ENCODE measurements at regions not wholly inside any gene's neighbourhood (a gene's known extent, or its start where the extent isn't known, plus 50 kb on each side); places are given as distances from the start of the nearest gene placed in this dataset.

DNA sequence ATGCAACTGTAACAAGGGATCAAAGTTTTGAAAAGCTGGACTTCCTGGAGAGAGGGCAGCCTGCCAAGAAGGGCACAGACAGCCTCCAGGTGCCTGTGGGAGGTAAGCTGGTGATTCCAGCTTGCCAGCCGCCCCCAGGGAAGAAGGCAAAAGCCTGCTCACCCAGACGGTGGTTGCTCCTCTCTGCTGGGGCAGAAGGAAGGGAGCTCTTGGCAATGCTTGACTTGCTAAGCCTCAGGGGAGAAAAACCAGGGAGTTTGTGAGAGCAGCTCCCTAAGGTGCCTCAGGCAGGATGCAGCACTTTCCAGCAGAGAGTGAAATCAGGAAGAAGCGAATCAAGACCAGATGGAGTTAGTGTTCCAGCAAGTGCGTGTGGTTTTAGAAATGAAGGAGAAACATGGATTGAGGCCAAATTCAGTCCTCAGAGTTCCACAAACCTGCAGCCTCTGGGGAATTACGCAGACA is 553.6 kb downstream of the BUD13 start:
- peaks cover 10% of the 10 kb centered on the region for H3K4me1 Mint-ChIP-seq
- Histone ChIP-seq H3K4me1 (ENCODE audit: control insufficient read depth, insufficient read depth, low read length) (no peaks in the 10 kb centered on the region), H3K4me3 (ENCODE audit: low read length) (no peak overlapping the region), H3K9ac (ENCODE audit: extremely low read depth, low read length, poor library complexity, severe bottlenecking) (no peak overlapping the region), H3K27me3 (ENCODE audit: control insufficient read depth, insufficient read depth, low read length, poor library complexity, severe bottlenecking) (no peaks in the 10 kb centered on the region), H3K27ac (ENCODE audit: low read depth, low read length) (no peak overlapping the region), H3K9me3 (ENCODE audit: control insufficient read depth, low read length) (no peaks in the 10 kb centered on the region), H3K36me3 (ENCODE audit: control insufficient read depth, insufficient read depth, low read length) (no peaks in the 10 kb centered on the region)
- H3K9me3 Mint-ChIP-seq, result peaks cover 11% of the 10 kb centered on the region
- 82 to 87% methylated on average over 3 to 5 of the region's 5 CpGs for WGBS, 2 experiments (ENCODE audit: insufficient coverage in 1 of 2, insufficient read length in 1 of 2)
- H3K36me3 Mint-ChIP-seq (ENCODE audit: low read depth), result no peaks in the 10 kb centered on the region
- no peak overlapping the region for H3K4me3 Mint-ChIP-seq
- peaks cover 3% of the 10 kb centered on the region for H3K27me3 Mint-ChIP-seq (ENCODE audit: insufficient read depth)
- TF ChIP-seq, protein P1, sequence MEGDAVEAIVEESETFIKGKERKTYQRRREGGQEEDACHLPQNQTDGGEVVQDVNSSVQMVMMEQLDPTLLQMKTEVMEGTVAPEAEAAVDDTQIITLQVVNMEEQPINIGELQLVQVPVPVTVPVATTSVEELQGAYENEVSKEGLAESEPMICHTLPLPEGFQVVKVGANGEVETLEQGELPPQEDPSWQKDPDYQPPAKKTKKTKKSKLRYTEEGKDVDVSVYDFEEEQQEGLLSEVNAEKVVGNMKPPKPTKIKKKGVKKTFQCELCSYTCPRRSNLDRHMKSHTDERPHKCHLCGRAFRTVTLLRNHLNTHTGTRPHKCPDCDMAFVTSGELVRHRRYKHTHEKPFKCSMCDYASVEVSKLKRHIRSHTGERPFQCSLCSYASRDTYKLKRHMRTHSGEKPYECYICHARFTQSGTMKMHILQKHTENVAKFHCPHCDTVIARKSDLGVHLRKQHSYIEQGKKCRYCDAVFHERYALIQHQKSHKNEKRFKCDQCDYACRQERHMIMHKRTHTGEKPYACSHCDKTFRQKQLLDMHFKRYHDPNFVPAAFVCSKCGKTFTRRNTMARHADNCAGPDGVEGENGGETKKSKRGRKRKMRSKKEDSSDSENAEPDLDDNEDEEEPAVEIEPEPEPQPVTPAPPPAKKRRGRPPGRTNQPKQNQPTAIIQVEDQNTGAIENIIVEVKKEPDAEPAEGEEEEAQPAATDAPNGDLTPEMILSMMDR (conservative IDR thresholded peaks at IDR 0.05), result no peak
- H3K27ac Mint-ChIP-seq, result no peak overlapping the region
- DNase-seq, result no peak

GRCh38 chr11:116217441-116217840 is 555.3 kb downstream of the BUD13 start:
- Mint-ChIP-seq H3K4me3 (no peak overlapping the region), H3K9me3 (peaks cover 11% of the 10 kb centered on the region), H3K27ac (no peak overlapping the region), H3K36me3 (ENCODE audit: low read depth) (no peaks in the 10 kb centered on the region), H3K27me3 (ENCODE audit: insufficient read depth) (peaks cover 3% of the 10 kb centered on the region), H3K4me1 (peaks cover 10% of the 10 kb centered on the region)
- DNase-seq, result no peak
- Histone ChIP-seq H3K9me3 (ENCODE audit: control insufficient read depth, low read length) (no peaks in the 10 kb centered on the region), H3K9ac (ENCODE audit: extremely low read depth, low read length, poor library complexity, severe bottlenecking) (no peak overlapping the region), H3K4me1 (ENCODE audit: control insufficient read depth, insufficient read depth, low read length) (no peaks in the 10 kb centered on the region), H3K27ac (ENCODE audit: low read depth, low read length) (no peak overlapping the region), H3K27me3 (ENCODE audit: control insufficient read depth, insufficient read depth, low read length, poor library complexity, severe bottlenecking) (no peaks in the 10 kb centered on the region), H3K36me3 (ENCODE audit: control insufficient read depth, insufficient read depth, low read length) (no peaks in the 10 kb centered on the region), H3K4me3 (ENCODE audit: low read length) (no peak overlapping the region)
- TF ChIP-seq, protein P1 (conservative IDR thresholded peaks at IDR 0.05), result no peak
- WGBS, 2 experiments (ENCODE audit: insufficient coverage in 1 of 2, insufficient read length in 1 of 2), result 80 to 94% methylated on average over 1 of the region's 1 CpG

DNA sequence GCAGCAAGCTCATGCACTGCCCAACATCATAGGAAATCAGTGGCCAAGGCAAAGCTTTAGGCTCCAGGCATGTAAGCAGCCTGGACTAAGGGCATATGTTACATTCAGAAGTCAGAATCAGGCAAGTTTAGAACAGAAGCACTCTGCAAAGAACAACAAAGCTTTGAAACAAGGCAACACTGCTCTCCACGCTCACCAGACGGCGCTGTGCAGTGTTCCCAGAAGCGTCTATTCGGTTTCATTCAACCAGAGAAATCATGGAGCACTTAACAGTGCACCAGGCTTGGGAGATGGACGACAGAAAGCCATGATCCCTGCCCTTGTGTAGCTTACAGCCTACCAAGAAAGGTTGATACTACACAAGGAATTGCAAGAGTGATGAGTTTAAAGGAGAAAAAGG is 555.8 kb downstream of the BUD13 start:
- Histone ChIP-seq H3K4me3 (ENCODE audit: low read length) (no peak overlapping the region), H3K9me3 (ENCODE audit: control insufficient read depth, low read length) (no peaks in the 10 kb centered on the region), H3K4me1 (ENCODE audit: control insufficient read depth, insufficient read depth, low read length) (no peaks in the 10 kb centered on the region), H3K36me3 (ENCODE audit: control insufficient read depth, insufficient read depth, low read length) (no peaks in the 10 kb centered on the region), H3K9ac (ENCODE audit: extremely low read depth, low read length, poor library complexity, severe bottlenecking) (no peak overlapping the region), H3K27ac (ENCODE audit: low read depth, low read length) (no peak overlapping the region), H3K27me3 (ENCODE audit: control insufficient read depth, insufficient read depth, low read length, poor library complexity, severe bottlenecking) (no peaks in the 10 kb centered on the region)
- Mint-ChIP-seq H3K4me3 (no peak overlapping the region), H3K27ac (no peak overlapping the region), H3K36me3 (ENCODE audit: low read depth) (no peaks in the 10 kb centered on the region), H3K27me3 (ENCODE audit: insufficient read depth) (peaks cover 3% of the 10 kb centered on the region), H3K4me1 (peaks cover 8% of the 10 kb centered on the region), H3K9me3 (peaks cover 11% of the 10 kb centered on the region)
- TF ChIP-seq, protein P1 (conservative IDR thresholded peaks at IDR 0.05), result peak; percentile 19
- WGBS, 2 experiments (ENCODE audit: insufficient coverage in 1 of 2, insufficient read length in 1 of 2), result 9 to 10% methylated on average over 6 of the region's 6 CpGs
- no peak for DNase-seq

All from endodermal cell (in vitro differentiated cells).